ENCODE measurements at regions not wholly inside any gene's neighbourhood (a gene's known extent, or its start where the extent isn't known, plus 50 kb on each side); places are given as distances from the start of the nearest gene placed in this dataset.

DNA sequence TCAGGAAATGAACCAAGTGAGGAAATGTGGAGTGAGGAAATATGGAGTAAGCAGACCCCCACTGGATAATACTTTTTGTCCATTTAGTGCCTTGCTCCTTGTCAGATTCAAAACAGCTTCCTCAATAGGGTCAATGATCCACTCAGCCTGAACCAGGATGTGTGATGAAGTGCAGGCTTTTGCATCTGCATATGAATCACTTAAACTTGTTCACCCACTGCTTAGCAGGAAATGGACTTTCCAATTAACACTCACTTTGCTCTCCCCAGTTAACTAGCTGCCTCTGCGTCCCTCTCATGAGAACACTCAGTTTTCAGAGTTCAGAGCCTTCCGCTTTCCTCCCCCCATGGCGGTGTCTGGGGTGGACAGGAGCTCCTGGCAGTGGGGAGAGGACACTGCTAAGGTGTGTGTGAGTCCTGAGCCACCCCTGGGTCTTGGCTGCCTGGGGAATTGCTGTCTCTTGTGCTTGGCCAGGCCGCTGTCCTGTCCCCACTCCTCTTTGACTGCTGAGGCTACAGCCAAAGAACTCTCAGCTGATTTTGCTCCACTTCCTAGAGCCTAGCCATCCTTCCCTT, 621.8 kb downstream of the CDH26 start:
- DNase-seq (ENCODE audit: low read depth, low spot score) (no peak), ATAC-seq (no peak)
- BruUV-seq (replicated peaks) = no TSS peak
- H3K36me3 ChIP-seq (ENCODE audit: control insufficient read depth, insufficient read depth, low read length) = no peaks in the 10 kb centered on the region
- POLR2A ChIA-PET = no interaction called here
- intact Hi-C loops (cut with micrococcal nuclease; ENCODE audit: unreplicated experiment) (no loop called here), in situ Hi-C loops (cut with HindIII; ENCODE audit: low pct_unique_long_range_greater_than_20kb, low sequenced_read_pairs) (no loop called here)
- no peaks in the 10 kb centered on the region for H3K4me1 ChIP-seq (ENCODE audit: control insufficient read depth, insufficient read depth, low read length)
- no peak overlapping the region for H3K4me3 ChIP-seq (ENCODE audit: low read depth in 2 of 2, low read length in 2 of 2)
- no peak overlapping the region for H3K27ac ChIP-seq (ENCODE audit: low read length)
- H3K27me3 ChIP-seq (ENCODE audit: control insufficient read depth, insufficient read depth, low read length) = peaks cover 2% of the 10 kb centered on the region; the same call in 1 of the 2 replicates
- no peaks in the 10 kb centered on the region for H3K9me3 ChIP-seq (ENCODE audit: control insufficient read depth, insufficient read depth, low read depth, low read length)
- CTCF ChIA-PET = no interaction called here
- TF ChIP-seq POLR2AphosphoS5 (IDR thresholded peaks at IDR 0.05; ENCODE audit: low read depth, low read length) = no peak
- TF ChIP-seq, protein P1, sequence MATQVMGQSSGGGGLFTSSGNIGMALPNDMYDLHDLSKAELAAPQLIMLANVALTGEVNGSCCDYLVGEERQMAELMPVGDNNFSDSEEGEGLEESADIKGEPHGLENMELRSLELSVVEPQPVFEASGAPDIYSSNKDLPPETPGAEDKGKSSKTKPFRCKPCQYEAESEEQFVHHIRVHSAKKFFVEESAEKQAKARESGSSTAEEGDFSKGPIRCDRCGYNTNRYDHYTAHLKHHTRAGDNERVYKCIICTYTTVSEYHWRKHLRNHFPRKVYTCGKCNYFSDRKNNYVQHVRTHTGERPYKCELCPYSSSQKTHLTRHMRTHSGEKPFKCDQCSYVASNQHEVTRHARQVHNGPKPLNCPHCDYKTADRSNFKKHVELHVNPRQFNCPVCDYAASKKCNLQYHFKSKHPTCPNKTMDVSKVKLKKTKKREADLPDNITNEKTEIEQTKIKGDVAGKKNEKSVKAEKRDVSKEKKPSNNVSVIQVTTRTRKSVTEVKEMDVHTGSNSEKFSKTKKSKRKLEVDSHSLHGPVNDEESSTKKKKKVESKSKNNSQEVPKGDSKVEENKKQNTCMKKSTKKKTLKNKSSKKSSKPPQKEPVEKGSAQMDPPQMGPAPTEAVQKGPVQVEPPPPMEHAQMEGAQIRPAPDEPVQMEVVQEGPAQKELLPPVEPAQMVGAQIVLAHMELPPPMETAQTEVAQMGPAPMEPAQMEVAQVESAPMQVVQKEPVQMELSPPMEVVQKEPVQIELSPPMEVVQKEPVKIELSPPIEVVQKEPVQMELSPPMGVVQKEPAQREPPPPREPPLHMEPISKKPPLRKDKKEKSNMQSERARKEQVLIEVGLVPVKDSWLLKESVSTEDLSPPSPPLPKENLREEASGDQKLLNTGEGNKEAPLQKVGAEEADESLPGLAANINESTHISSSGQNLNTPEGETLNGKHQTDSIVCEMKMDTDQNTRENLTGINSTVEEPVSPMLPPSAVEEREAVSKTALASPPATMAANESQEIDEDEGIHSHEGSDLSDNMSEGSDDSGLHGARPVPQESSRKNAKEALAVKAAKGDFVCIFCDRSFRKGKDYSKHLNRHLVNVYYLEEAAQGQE (IDR thresholded peaks at IDR 0.05; ENCODE audit: insufficient read depth in 1 of 2, low read depth in 2 of 2, low read length in 1 of 2) = no peak
- TF ChIP-seq, protein P2, sequence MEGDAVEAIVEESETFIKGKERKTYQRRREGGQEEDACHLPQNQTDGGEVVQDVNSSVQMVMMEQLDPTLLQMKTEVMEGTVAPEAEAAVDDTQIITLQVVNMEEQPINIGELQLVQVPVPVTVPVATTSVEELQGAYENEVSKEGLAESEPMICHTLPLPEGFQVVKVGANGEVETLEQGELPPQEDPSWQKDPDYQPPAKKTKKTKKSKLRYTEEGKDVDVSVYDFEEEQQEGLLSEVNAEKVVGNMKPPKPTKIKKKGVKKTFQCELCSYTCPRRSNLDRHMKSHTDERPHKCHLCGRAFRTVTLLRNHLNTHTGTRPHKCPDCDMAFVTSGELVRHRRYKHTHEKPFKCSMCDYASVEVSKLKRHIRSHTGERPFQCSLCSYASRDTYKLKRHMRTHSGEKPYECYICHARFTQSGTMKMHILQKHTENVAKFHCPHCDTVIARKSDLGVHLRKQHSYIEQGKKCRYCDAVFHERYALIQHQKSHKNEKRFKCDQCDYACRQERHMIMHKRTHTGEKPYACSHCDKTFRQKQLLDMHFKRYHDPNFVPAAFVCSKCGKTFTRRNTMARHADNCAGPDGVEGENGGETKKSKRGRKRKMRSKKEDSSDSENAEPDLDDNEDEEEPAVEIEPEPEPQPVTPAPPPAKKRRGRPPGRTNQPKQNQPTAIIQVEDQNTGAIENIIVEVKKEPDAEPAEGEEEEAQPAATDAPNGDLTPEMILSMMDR (IDR thresholded peaks at IDR 0.05) = no peak
- TF ChIP-seq SIN3A (IDR thresholded peaks at IDR 0.05; ENCODE audit: borderline replicate concordance, insufficient read depth, low read depth, low read length) = no peak
- TF ChIP-seq TCF7L2 (IDR thresholded peaks at IDR 0.05; ENCODE audit: low read depth, low read length) = no peak

DNA sequence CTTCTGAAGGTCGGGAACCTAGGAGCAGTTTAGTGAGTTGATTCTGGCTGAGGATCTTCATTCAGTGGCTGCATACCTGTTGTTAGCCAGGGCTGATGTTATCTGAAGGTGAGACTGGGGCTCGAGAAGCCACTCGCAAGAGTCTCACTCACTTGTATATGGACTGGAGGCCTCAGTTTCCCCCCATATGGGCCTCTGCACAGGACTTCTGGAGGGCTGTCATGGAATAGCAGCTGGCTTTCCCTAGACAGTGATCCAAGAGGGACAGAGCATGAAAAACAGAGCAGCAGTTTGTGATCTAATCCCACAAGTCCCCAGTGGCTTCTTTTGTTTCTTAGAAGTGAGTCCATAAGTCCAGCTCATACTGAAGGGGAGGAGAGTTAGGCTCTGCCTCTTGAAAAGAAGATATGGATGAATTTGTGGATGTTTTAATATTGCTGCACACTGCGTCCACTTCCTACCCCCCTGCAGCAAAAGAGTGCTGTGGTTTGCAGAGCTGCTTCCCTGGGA, 623.4 kb downstream of the CDH26 start:
- no TSS peak for BruUV-seq (replicated peaks)
- ATAC-seq = no peak

More for the DNA sequence above, 623.4 kb downstream of the CDH26 start:
- CTCF ChIA-PET = no interaction called here
- intact Hi-C loops (cut with micrococcal nuclease; ENCODE audit: unreplicated experiment) (no loop called here), in situ Hi-C loops (cut with HindIII; ENCODE audit: low pct_unique_long_range_greater_than_20kb, low sequenced_read_pairs) (no loop called here)
- H3K27ac ChIP-seq (ENCODE audit: low read length) = no peak overlapping the region
- peaks cover 2% of the 10 kb centered on the region; the same call in 1 of the 2 replicates for H3K27me3 ChIP-seq (ENCODE audit: control insufficient read depth, insufficient read depth, low read length)
- H3K4me1 ChIP-seq (ENCODE audit: control insufficient read depth, insufficient read depth, low read length) = no peaks in the 10 kb centered on the region
- DNase-seq (ENCODE audit: low read depth, low spot score) = no peak
- no peak overlapping the region for H3K4me3 ChIP-seq (ENCODE audit: low read depth in 2 of 2, low read length in 2 of 2)
- TF ChIP-seq POLR2AphosphoS5 (IDR thresholded peaks at IDR 0.05; ENCODE audit: low read depth, low read length) (no peak), TCF7L2 (IDR thresholded peaks at IDR 0.05; ENCODE audit: low read depth, low read length) (no peak), SIN3A (IDR thresholded peaks at IDR 0.05; ENCODE audit: borderline replicate concordance, insufficient read depth, low read depth, low read length) (no peak)
- TF ChIP-seq, protein P1 (IDR thresholded peaks at IDR 0.05; ENCODE audit: insufficient read depth in 1 of 2, low read depth in 2 of 2, low read length in 1 of 2) = no peak
- TF ChIP-seq, protein P2 (IDR thresholded peaks at IDR 0.05) = no peak
- H3K36me3 ChIP-seq (ENCODE audit: control insufficient read depth, insufficient read depth, low read length) = no peaks in the 10 kb centered on the region
- POLR2A ChIA-PET = no interaction called here
- no peaks in the 10 kb centered on the region for H3K9me3 ChIP-seq (ENCODE audit: control insufficient read depth, insufficient read depth, low read depth, low read length)

All from Panc1 (cell line).